GM12873 (cell line): ENCODE measurements at regions not wholly inside any gene's neighbourhood (a gene's known extent, or its start where the extent isn't known, plus 50 kb on each side); places are given as distances from the start of the nearest gene placed in this dataset.

Experiments used
- TF ChIP-seq, protein P1 (sequence below): IDR thresholded peaks from 2 replicates; pipeline ENCODE4 v1.5.1; 2012; ENCODE audit warnings: low read depth, mild to moderate bottlenecking, moderate library complexity, low read length, control low read depth; ENCODE audit not compliant: insufficient read depth; ENCODE audit errors: missing control alignments

DNA sequence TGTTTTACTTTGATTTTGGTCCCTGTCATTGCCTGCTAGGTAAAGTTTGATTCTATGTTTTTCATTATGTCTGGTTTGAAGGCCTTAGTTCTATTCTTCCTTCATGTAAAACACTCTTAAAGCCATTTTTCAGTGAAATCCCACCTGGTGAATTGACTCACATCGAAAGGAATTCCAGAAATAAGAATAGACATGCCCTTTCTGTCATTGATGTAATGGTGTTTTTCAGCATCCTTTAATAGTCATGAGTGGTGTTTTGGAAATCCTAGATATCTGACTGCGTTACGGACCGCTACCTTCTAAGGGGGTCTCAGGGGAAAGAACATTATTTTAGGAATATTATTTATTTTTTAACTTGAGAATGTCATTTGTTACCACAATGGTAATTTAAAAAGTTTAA is 104.5 kb upstream of the ZEB2 start:
- TF ChIP-seq, protein P1, sequence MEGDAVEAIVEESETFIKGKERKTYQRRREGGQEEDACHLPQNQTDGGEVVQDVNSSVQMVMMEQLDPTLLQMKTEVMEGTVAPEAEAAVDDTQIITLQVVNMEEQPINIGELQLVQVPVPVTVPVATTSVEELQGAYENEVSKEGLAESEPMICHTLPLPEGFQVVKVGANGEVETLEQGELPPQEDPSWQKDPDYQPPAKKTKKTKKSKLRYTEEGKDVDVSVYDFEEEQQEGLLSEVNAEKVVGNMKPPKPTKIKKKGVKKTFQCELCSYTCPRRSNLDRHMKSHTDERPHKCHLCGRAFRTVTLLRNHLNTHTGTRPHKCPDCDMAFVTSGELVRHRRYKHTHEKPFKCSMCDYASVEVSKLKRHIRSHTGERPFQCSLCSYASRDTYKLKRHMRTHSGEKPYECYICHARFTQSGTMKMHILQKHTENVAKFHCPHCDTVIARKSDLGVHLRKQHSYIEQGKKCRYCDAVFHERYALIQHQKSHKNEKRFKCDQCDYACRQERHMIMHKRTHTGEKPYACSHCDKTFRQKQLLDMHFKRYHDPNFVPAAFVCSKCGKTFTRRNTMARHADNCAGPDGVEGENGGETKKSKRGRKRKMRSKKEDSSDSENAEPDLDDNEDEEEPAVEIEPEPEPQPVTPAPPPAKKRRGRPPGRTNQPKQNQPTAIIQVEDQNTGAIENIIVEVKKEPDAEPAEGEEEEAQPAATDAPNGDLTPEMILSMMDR: no peak

GRCh38 chr2:144621266-144621665 is 101.3 kb upstream of the ZEB2 start:
- TF ChIP-seq, protein P1: no peak

DNA sequence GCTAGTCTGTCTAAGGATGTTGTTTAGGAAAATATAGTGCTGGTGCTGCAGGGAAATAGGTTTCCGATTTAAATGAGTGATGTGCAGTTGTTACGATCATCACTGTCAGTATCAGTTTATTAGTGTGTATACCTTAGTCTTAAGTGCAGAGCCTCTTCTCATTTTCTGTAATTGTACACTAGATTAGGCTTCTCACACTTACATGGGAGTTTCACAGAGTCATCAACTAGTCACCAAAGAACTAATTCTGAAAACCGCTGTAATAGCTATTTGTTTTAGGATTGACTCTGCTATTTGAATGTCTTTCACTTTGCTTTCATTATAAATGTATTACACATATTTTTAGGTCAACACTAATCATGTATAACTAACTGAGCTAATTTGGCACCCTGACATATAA is 99.8 kb upstream of the ZEB2 start:
- TF ChIP-seq, protein P1: no peak

DNA sequence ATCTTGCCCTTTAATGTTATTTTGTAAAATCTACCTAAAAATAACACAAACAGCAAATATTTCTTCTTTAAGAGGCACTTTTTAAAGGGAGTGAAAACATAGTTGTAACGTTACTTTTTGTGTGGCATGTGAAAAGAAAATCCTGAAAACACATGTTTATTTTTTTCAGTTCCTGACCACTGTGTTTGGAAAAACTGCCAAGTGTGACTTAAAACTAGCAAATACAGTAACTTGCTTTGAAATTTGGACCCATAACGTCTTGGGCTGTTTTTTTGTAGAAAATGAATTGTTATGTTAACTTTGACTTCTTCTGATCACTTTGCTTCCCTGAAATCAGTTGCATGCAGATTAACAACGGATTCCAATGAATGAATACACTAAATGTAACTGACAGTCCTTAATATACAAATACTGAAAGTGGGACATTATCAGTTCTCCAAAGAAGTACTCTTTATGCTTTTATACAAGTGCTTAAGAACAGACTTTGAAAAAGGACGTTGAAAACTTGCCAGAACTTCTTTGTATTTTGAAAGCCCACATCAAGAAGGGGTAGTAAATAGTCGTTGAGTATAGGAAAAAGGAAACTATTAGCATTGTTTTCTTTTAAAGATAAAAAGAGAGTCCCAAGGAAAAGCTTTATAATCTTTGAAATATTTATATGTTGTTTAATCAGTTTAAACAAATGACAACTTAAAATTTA is 96.1 kb upstream of the ZEB2 start:
- TF ChIP-seq, protein P1: no peak

DNA sequence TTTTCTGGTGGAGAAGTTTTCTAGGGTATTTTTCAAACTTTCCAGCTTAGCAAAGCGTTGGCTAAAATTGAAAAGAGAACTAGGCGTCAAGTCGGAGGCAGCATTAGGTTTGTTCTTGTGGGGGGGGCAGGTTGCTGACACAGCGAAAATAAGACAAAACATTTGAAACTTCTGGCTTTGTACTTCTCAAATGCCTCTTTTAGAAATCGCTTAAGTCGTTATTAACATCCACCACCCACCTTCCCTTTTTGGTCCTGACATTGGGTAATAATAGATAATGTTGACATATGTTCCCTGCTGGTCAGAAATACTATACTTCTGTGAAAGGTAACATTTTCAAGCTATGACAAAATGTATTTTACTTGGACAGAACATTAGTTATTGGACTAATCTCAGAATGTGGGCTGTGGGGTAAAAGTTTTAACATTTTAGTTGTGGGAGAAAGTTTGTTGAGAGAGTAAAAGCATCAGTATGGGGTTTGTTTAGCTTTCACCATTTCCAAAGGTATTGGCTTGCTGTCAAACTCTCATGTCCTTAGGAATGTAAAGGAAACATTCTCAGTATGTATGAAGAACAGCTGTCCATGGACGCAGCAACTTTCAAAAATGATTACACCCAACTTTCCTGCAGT is 88.1 kb upstream of the ZEB2 start:
- TF ChIP-seq, protein P1: no peak

GRCh38 chr2:144607099-144607498 is 87.2 kb upstream of the ZEB2 start:
- TF ChIP-seq, protein P1: no peak

DNA sequence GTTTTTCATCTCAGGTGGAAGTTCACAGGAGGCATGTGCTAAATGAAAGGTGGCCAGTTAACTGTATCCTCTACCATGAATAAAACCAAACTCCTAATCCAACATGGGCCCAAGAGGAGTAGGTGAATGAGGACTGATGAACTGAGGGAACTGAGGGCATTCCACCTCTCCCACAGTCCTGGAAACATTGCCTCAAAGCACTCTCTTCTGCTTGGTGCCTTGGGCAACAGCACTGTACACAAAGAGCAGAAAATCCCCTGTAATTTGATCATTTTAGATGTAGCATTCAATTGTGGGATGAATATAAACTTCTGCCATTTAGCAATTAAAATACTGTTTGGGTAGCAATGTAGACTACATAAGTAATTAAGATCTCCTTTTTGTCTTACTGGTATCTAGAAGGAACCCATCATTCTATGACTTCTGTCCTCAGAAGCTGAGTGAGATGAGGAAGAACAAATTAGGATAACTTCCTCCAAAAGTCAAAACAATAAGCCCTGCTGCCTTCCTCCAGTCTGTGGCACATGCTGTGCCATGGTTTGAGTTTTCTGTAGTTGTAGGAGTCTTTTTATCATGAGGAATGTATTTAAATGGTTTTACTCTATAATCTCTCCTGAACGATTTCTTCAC is 86.7 kb upstream of the ZEB2 start:
- TF ChIP-seq, protein P1: no peak
